ENCODE measurements at regions not wholly inside any gene's neighbourhood (a gene's known extent, or its start where the extent isn't known, plus 50 kb on each side); places are given as distances from the start of the nearest gene placed in this dataset.

GRCh38 chr18:44557616-44558151 lies 123.0 kb upstream of the SETBP1 start:
- Histone ChIP-seq H3K9ac (no peak overlapping the region), H2AFZ (peak overlapping the region; percentile 22), H3K36me3 (ENCODE audit: control insufficient read depth, insufficient read depth, low read length) (no peaks in the 10 kb centered on the region), H3K4me3 (ENCODE audit: low read depth, low read length) (no peak overlapping the region), H3K4me2 (ENCODE audit: low read length) (no peak overlapping the region), H3K9me3 (ENCODE audit: control insufficient read depth, low read length) (no peaks in the 10 kb centered on the region), H3K27me3 (ENCODE audit: control insufficient read depth, insufficient read depth, low read length) (no peaks in the 10 kb centered on the region), H3K79me2 (no peaks in the 10 kb centered on the region), H3K27ac (no peak overlapping the region), H3K4me1 (no peaks in the 10 kb centered on the region)
- no peak for TF ChIP-seq CTCF (IDR thresholded peaks at IDR 0.05)

GRCh38 chr18:44558767-44559166 lies 121.9 kb upstream of the SETBP1 start:
- TF ChIP-seq CTCF (IDR thresholded peaks at IDR 0.05) = no peak

GRCh38 chr18:44562986-44563385 lies 117.7 kb upstream of the SETBP1 start:
- Histone ChIP-seq H3K27ac (no peak overlapping the region), H3K27me3 (ENCODE audit: control insufficient read depth, insufficient read depth, low read length) (no peaks in the 10 kb centered on the region)

More at GRCh38 chr18:44558767-44559166, 121.9 kb upstream of the SETBP1 start:
- no peaks in the 10 kb centered on the region for H3K36me3 ChIP-seq (ENCODE audit: control insufficient read depth, insufficient read depth, low read length)
- no peak overlapping the region for H3K9ac ChIP-seq
- H2AFZ ChIP-seq = no peak overlapping the region
- no peak overlapping the region for H3K4me3 ChIP-seq (ENCODE audit: low read depth, low read length)
- H3K9me3 ChIP-seq (ENCODE audit: control insufficient read depth, low read length) = no peaks in the 10 kb centered on the region
- no peaks in the 10 kb centered on the region for H3K27me3 ChIP-seq (ENCODE audit: control insufficient read depth, insufficient read depth, low read length)
- H3K79me2 ChIP-seq = no peaks in the 10 kb centered on the region
- no peak overlapping the region for H3K27ac ChIP-seq
- no peaks in the 10 kb centered on the region for H3K4me1 ChIP-seq
- no peak overlapping the region for H3K4me2 ChIP-seq (ENCODE audit: low read length)

GRCh38 chr18:44564922-44565321 lies 115.8 kb upstream of the SETBP1 start:
- H3K9ac ChIP-seq = no peak overlapping the region
- H3K27ac ChIP-seq = no peak overlapping the region
- H3K27me3 ChIP-seq (ENCODE audit: control insufficient read depth, insufficient read depth, low read length) = no peaks in the 10 kb centered on the region
- no peak overlapping the region for H2AFZ ChIP-seq
- H3K4me3 ChIP-seq (ENCODE audit: low read depth, low read length) = no peak overlapping the region
- no peak overlapping the region for H3K4me2 ChIP-seq (ENCODE audit: low read length)
- no peaks in the 10 kb centered on the region for H3K9me3 ChIP-seq (ENCODE audit: control insufficient read depth, low read length)
- H3K36me3 ChIP-seq (ENCODE audit: control insufficient read depth, insufficient read depth, low read length) = no peaks in the 10 kb centered on the region
- no peak for TF ChIP-seq CTCF (IDR thresholded peaks at IDR 0.05)
- no peaks in the 10 kb centered on the region for H3K79me2 ChIP-seq
- H3K4me1 ChIP-seq = no peaks in the 10 kb centered on the region

More at GRCh38 chr18:44562986-44563385, 117.7 kb upstream of the SETBP1 start:
- Histone ChIP-seq H3K4me1 (no peaks in the 10 kb centered on the region), H3K4me2 (ENCODE audit: low read length) (no peak overlapping the region), H3K9ac (no peak overlapping the region), H3K36me3 (ENCODE audit: control insufficient read depth, insufficient read depth, low read length) (no peaks in the 10 kb centered on the region), H3K9me3 (ENCODE audit: control insufficient read depth, low read length) (no peaks in the 10 kb centered on the region), H3K79me2 (no peaks in the 10 kb centered on the region), H2AFZ (no peak overlapping the region), H3K4me3 (ENCODE audit: low read depth, low read length) (no peak overlapping the region)
- no peak for TF ChIP-seq CTCF (IDR thresholded peaks at IDR 0.05)

GRCh38 chr18:44568342-44568741 lies 112.3 kb upstream of the SETBP1 start:
- H3K27me3 ChIP-seq (ENCODE audit: control insufficient read depth, insufficient read depth, low read length) = no peaks in the 10 kb centered on the region
- H3K9ac ChIP-seq = no peak overlapping the region
- H3K27ac ChIP-seq = no peak overlapping the region
- TF ChIP-seq CTCF (IDR thresholded peaks at IDR 0.05) = no peak
- H2AFZ ChIP-seq = no peak overlapping the region
- H3K4me3 ChIP-seq (ENCODE audit: low read depth, low read length) = no peak overlapping the region
- no peaks in the 10 kb centered on the region for H3K4me1 ChIP-seq
- no peaks in the 10 kb centered on the region for H3K36me3 ChIP-seq (ENCODE audit: control insufficient read depth, insufficient read depth, low read length)
- no peak overlapping the region for H3K4me2 ChIP-seq (ENCODE audit: low read length)
- H3K79me2 ChIP-seq = no peaks in the 10 kb centered on the region
- no peaks in the 10 kb centered on the region for H3K9me3 ChIP-seq (ENCODE audit: control insufficient read depth, low read length)
